HepG2 (cell line): ENCODE measurements at regions not wholly inside any gene's neighbourhood (a gene's known extent, or its start where the extent isn't known, plus 50 kb on each side); places are given as distances from the start of the nearest gene placed in this dataset.

Experiments used
- ATAC-seq: fragments of 200-7000 bp; cut with Tn5 transposase; 3 replicates; pipeline ENCODE4 v1.9.1; 2020; ENCODE audit warnings: mild to moderate bottlenecking, moderate library complexity
- BruUV-seq: library from RNA; stranded (reverse); fragments of 400-500 nt; replicated peaks from 2 replicates; lab custom pipeline; 2021; lab: Mats Ljungman, UMichigan
- CTCF ChIA-PET: fragments of 300-600 bp; formaldehyde crosslinking; extraction: SDS; loops from one replicate; lab custom pipeline; 2021; ENCODE audit warnings: low total read pairs, inconsistent platforms, low intra/inter-chr PET ratio; lab: Yijun Ruan, JAX
- POLR2A ChIA-PET: fragments of 350-600 bp; sonication (Branson Sonifier 250); formaldehyde crosslinking; loops from one replicate; lab custom pipeline; 2020; ENCODE audit warnings: antibody characterized with exemption, inconsistent platforms; lab: Yijun Ruan, JAX
- DNase-seq: peaks from one replicate; pipeline ENCODE4 v3.0.0-alpha.2; 2015; ENCODE audit warnings: low spot score
- FAIRE-seq: peaks from 3 replicates; lab custom pipeline; 2011; peaks lifted over from hg19 to GRCh38; lab: Jason Lieb, UNC
- H2AFZ ChIP-seq: one replicate; pipeline ENCODE4 v1.6.1; 2011; ENCODE audit warnings: low read length, inconsistent platforms
- H3K27ac ChIP-seq: fragments of 300-600 bp; 3 replicates; pipeline ENCODE4 v1.8.0; 2011; ENCODE audit warnings: mixed run types, mild to moderate bottlenecking, mixed read lengths, low read length, inconsistent platforms; ENCODE audit not compliant: insufficient read depth; ENCODE audit errors: extremely low read length
- H3K27me3 ChIP-seq, 2 experiments: fragments of 200-600 bp in 1 of 2; 2 replicates in 1 of 2; 3 replicates in 1 of 2; pipeline versions ENCODE4 v1.6.0 to v1.8.0; 2011; ENCODE audit warnings: low read length in 2 of 2, mild to moderate bottlenecking in 2 of 2, moderate library complexity in 2 of 2, inconsistent platforms in 1 of 2; ENCODE audit not compliant: insufficient read depth in 2 of 2, control insufficient read depth in 1 of 2
- H3K36me3 ChIP-seq, 2 experiments: fragments of 200-600 bp in 1 of 2; replicated peaks in 1 of 2; 2 replicates in 1 of 2; 3 replicates in 1 of 2; pipeline versions ENCODE4 v1.5.1 to v1.8.0; 2011; ENCODE audit warnings: low read length in 2 of 2, inconsistent platforms in 1 of 2; ENCODE audit not compliant: insufficient read depth in 2 of 2, control insufficient read depth in 1 of 2
- H3K4me1 ChIP-seq: 2 replicates; pipeline ENCODE4 v1.5.1; 2012; ENCODE audit warnings: low read length, inconsistent platforms; ENCODE audit not compliant: insufficient read depth
- H3K4me2 ChIP-seq: 2 replicates; pipeline ENCODE4 v1.6.0; 2011; ENCODE audit warnings: low read depth, low read length, inconsistent platforms
- H3K4me3 ChIP-seq, 3 experiments: fragments of 200-600 bp in 1 of 3; sonication (generic), shearing (Covaris generic) in 1 of 3; replicated peaks in 1 of 3; 2 replicates each; pipeline ENCODE4 v1.5.1; 2011 to 2016; ENCODE audit warnings: low read length in 3 of 3, inconsistent platforms in 2 of 3, low read depth in 2 of 3, mild to moderate bottlenecking in 2 of 3, control low read depth in 1 of 3, mixed read lengths in 1 of 3; ENCODE audit not compliant: insufficient read depth in 1 of 3
- H3K79me2 ChIP-seq: one replicate; pipeline ENCODE4 v1.6.1; 2011; ENCODE audit warnings: low read length, inconsistent platforms; ENCODE audit not compliant: insufficient read depth
- H3K9ac ChIP-seq: 2 replicates; pipeline ENCODE4 v1.6.0; 2011; ENCODE audit warnings: mild to moderate bottlenecking, low read depth, low read length, inconsistent platforms; ENCODE audit not compliant: insufficient read depth
- H3K9me3 ChIP-seq: 2 replicates; pipeline ENCODE4 v1.5.1; 2012; ENCODE audit warnings: mild to moderate bottlenecking, low read length
- H4K20me1 ChIP-seq: 2 replicates; pipeline ENCODE4 v1.6.0; 2011; ENCODE audit warnings: inconsistent platforms, mild to moderate bottlenecking, low read length, moderate library complexity; ENCODE audit not compliant: insufficient read depth
- ATF3 ChIP-seq: sonication (generic); formaldehyde crosslinking; IDR thresholded peaks from 2 replicates; pipeline ENCODE4 v1.4.0; 2020; ENCODE audit warnings: missing genetic modification reagents
- ETV6 ChIP-seq: sonication (generic); formaldehyde crosslinking; conservative IDR thresholded peaks from 2 replicates; pipeline ENCODE4 v1.4.0; 2020; ENCODE audit warnings: missing genetic modification reagents
- FOXO4 ChIP-seq: sonication (generic); formaldehyde crosslinking; conservative IDR thresholded peaks from 2 replicates; pipeline ENCODE4 v1.8.1; 2023; ENCODE audit warnings: missing genetic modification reagents
- HNRNPH1 ChIP-seq: fragments of 200-400 bp; formaldehyde crosslinking; optimal IDR thresholded peaks from 2 replicates; pipeline ENCODE3; 2017; ENCODE audit warnings: mild to moderate bottlenecking, low read depth, low read length
- KAT2B ChIP-seq: fragments of 150-350 bp; IDR thresholded peaks from 2 replicates; pipeline ENCODE4 v1.6.1; 2014; ENCODE audit warnings: low read depth, low read length, borderline replicate concordance
- KIAA2018 ChIP-seq: sonication (generic); formaldehyde crosslinking; IDR thresholded peaks from 2 replicates; pipeline ENCODE4 v1.5.0; 2020; ENCODE audit warnings: mild to moderate bottlenecking, missing genetic modification reagents, borderline replicate concordance
- NAIF1 ChIP-seq: sonication (generic); formaldehyde crosslinking; IDR thresholded peaks from 2 replicates; pipeline ENCODE4 v1.5.0; 2020; ENCODE audit warnings: mild to moderate bottlenecking, missing genetic modification reagents, borderline replicate concordance
- SETDB1 ChIP-seq: sonication (generic); formaldehyde crosslinking; IDR thresholded peaks from 2 replicates; pipeline ENCODE4 v1.5.1; 2020; ENCODE audit warnings: missing genetic modification reagents, mild to moderate bottlenecking, borderline replicate concordance
- WIZ ChIP-seq: sonication (generic); formaldehyde crosslinking; IDR thresholded peaks from 2 replicates; pipeline ENCODE4 v1.5.1; 2020; ENCODE audit warnings: mild to moderate bottlenecking, missing genetic modification reagents
- ZBTB33 ChIP-seq: sonication (generic); formaldehyde crosslinking; IDR thresholded peaks from 2 replicates; pipeline ENCODE4 v1.4.0; 2020; ENCODE audit warnings: missing genetic modification reagents
- ZFY ChIP-seq: sonication (generic); formaldehyde crosslinking; IDR thresholded peaks from 2 replicates; pipeline ENCODE4 v1.4.0; 2020; ENCODE audit warnings: missing genetic modification reagents
- ZNF451 ChIP-seq: sonication (generic); formaldehyde crosslinking; IDR thresholded peaks from 2 replicates; pipeline ENCODE4 v1.5.0; 2020; ENCODE audit warnings: mild to moderate bottlenecking, missing genetic modification reagents
- ZNF672 ChIP-seq: sonication (generic); formaldehyde crosslinking; IDR thresholded peaks from 2 replicates; pipeline ENCODE4 v1.8.1; 2022; ENCODE audit warnings: missing genetic modification reagents
- ZNF713 ChIP-seq: sonication (generic); formaldehyde crosslinking; IDR thresholded peaks from 2 replicates; pipeline ENCODE4 v1.4.0; 2020; ENCODE audit warnings: mild to moderate bottlenecking, missing genetic modification reagents
- WGBS: methylation state at CpG from one replicate; pipeline ENCODE4 v1.1.6; 2017; ENCODE audit warnings: low lambda C conversion rate; 5-methylcytosine and 5-hydroxymethylcytosine counted together
- in situ Hi-C: cut with HindIII; loops from 2 replicates; pipeline ENCODE4 v1.10.0; 2017; ENCODE audit warnings: low pct_unique_long_range_greater_than_20kb; ENCODE audit not compliant: extremely low pct_ligation_motif_present
- intact Hi-C: fragments of 100-400 bp; cut with micrococcal nuclease; formaldehyde crosslinking; loops from one replicate; pipeline ENCODE4 v1.10.0; 2022; ENCODE audit not compliant: unreplicated experiment

- no TSS peak for BruUV-seq
- CTCF ChIA-PET: no interaction called here
- POLR2A ChIA-PET: no interaction called here
- TF ChIP-seq WIZ (CRISPR knock-in tag): no peak
- no peak for TF ChIP-seq ZFY
- no peak for TF ChIP-seq KIAA2018 (CRISPR knock-in tag)
- no peak for TF ChIP-seq HNRNPH1
- TF ChIP-seq FOXO4 (CRISPR knock-in tag): no peak
- no peak for TF ChIP-seq ZNF451 (CRISPR knock-in tag)
- no peak for TF ChIP-seq SETDB1 (CRISPR knock-in tag)
- TF ChIP-seq ZBTB33 (CRISPR knock-in tag): no peak
- TF ChIP-seq ATF3 (CRISPR knock-in tag): no peak
- no peak for TF ChIP-seq ZNF713 (CRISPR knock-in tag)
- TF ChIP-seq ZNF672 (CRISPR knock-in tag): no peak
- TF ChIP-seq ETV6 (CRISPR knock-in tag): no peak
- TF ChIP-seq KAT2B: no peak
- no peak for TF ChIP-seq NAIF1 (CRISPR knock-in tag)
These were observed 736.7 kb downstream of the NSUN3 start for GRCh38 chr3:94799420-94800060.

More at GRCh38 chr3:94799420-94800060, 736.7 kb downstream of the NSUN3 start:
- Histone ChIP-seq H3K27ac (no peak overlapping the region), H2AFZ (no peak overlapping the region), H3K27me3 (no peaks in the 10 kb centered on the region), H3K9ac (no peak overlapping the region), H3K79me2 (no peaks in the 10 kb centered on the region), H3K4me1 (no peaks in the 10 kb centered on the region), H3K4me3 (no peak overlapping the region), H3K9me3 (no peaks in the 10 kb centered on the region), H3K4me2 (no peak overlapping the region), H4K20me1 (no peaks in the 10 kb centered on the region), H3K36me3 (no peaks in the 10 kb centered on the region)
- no peak for ATAC-seq
- in situ Hi-C loops (no loop called here), intact Hi-C loops (no loop called here)
- WGBS: 8% methylated on average over 1 of the region's 1 CpG
- no peak for FAIRE-seq
- DNase-seq: no peak
